ENCODE measurements at regions not wholly inside any gene's neighbourhood (a gene's known extent, or its start where the extent isn't known, plus 50 kb on each side); places are given as distances from the start of the nearest gene placed in this dataset.

DNA sequence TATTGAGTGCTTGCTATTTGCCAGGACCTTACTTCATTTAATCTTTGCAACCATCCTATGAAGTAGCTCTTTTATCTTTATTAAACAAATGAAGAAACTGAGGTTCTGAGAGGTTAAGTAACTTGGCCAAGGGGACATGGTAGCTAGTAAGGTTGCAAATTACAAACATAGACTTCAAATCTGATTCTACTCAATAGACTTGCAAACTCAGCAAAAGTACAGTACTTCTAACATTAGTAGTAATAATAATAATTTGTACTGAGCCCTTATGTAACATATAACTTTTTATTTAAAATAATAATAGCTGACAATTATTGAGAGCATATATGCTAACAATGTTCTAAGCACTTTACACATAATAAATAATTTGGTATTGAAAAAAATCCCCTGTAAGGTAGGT, 255.7 kb upstream of the ATP5MC3 start:
- TF ChIP-seq EZH2 (IDR thresholded peaks at IDR 0.05; ENCODE audit: insufficient read depth, poor library complexity, severe bottlenecking) (no peak), EZH2phosphoT487 (IDR thresholded peaks at IDR 0.05; ENCODE audit: insufficient read depth, low read depth) (no peak)

Data from GM23248 (cell line).